GM10266 (cell line): ENCODE measurements at regions not wholly inside any gene's neighbourhood (a gene's known extent, or its start where the extent isn't known, plus 50 kb on each side); places are given as distances from the start of the nearest gene placed in this dataset.

ENCODE experiments used
- DNase-seq: peaks from one replicate; pipeline ENCODE4 v3.0.0; 2012; ENCODE audit errors: extremely low spot score
- CTCF ChIP-seq: IDR thresholded peaks from 2 replicates; pipeline ENCODE4 v1.5.1; 2012; ENCODE audit warnings: mild to moderate bottlenecking, low read depth; ENCODE audit not compliant: control insufficient read depth, insufficient read depth; ENCODE audit errors: missing control alignments

GRCh38 chr5:107208867-107209266 is 461.9 kb downstream of the EFNA5 start:
- DNase-seq: no peak
- TF ChIP-seq CTCF: no peak

DNA sequence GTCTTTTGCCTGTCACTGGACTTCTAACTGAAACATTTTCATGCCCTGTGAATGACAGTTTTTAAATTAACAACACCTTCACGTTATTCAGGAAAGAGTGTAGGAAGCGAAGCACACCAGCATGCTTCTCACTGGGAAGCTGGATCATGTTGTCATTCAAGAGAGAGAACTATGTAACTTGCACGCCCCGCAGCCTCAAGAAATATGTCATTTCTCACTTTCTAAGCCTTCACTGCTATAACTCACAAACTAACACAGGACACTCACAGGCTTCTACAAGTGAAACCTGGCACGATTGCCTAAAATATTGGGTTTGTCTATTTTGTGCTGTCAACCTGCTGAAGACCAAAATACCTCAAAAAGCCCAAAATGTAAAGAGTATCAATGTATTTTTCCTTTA is 466.3 kb downstream of the EFNA5 start:
- no peak for TF ChIP-seq CTCF
- no peak for DNase-seq

DNA sequence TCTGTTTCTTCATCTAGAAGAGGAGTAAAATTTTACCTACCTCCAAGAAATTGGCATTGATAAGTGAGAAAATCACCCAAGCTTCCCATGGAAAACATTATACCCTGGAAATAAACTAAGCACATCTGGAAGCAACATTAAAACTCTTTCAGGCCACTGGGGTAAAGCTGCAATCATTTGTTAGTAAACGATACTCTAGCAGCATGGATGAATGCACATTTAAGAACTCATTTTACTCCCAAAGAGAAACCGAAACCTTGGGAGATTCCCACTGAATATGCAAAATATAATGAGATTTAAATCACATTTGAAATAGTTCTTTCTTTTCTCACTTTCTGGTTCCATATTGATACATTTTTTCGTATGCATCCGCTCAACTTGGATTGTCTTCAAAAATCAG is 467.5 kb downstream of the EFNA5 start:
- TF ChIP-seq CTCF: no peak
- DNase-seq: no peak

GRCh38 chr5:107199756-107200155 is 471.0 kb downstream of the EFNA5 start:
- no peak for DNase-seq
- no peak for TF ChIP-seq CTCF

- DNase-seq: no peak
- TF ChIP-seq CTCF: no peak
Measured at GRCh38 chr5:107196500-107197059, 474.2 kb downstream of the EFNA5 start.

DNA sequence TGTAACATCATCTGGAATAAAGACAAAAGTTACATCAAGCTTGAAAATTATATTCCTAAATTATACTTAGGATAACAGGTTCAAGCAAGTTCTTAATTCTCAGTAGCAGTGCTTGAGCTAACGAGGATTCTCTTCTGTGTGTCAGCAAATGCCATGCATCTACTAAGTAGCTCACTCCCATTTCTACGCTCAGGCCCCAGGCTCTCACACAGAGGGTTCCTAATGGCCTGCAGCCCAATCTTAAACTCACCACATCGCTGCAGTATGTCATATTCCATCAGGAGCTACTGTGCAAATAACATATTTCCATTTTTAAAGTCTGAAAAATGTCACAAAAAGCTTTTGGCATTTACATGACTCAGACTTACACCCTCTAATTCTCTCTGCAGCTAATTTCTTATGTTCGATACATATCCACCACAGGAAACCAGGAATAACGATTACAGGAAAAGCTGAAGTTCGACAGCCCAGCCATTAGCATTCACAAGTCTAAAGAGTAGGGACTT is 474.8 kb downstream of the EFNA5 start:
- no peak for TF ChIP-seq CTCF
- DNase-seq: no peak

DNA sequence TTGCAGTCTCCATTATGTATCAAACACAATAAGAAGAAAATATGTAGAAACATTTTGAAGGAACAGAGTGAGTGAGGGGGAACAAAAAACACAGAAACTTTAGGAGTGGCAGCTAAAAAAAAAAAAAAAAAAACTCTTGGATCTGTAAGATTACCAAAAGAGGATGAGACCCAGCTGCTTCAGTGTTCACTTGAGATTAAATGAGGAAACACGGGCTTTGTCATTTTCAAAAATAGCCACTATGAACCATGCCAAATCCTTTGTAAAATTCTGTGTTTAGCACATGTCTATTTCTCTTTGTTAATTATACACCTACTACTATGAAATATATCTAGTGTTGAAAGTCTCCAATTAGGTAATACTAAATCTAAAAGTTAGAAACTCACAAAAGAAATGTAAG is 485.9 kb downstream of the EFNA5 start:
- no peak for DNase-seq
- no peak for TF ChIP-seq CTCF
